HepG2 (cell line): ENCODE measurements at regions not wholly inside any gene's neighbourhood (a gene's known extent, or its start where the extent isn't known, plus 50 kb on each side); places are given as distances from the start of the nearest gene placed in this dataset.

ENCODE experiments used
- ATAC-seq: fragments of 200-7000 bp; cut with Tn5 transposase; 3 replicates; pipeline ENCODE4 v1.9.1; 2020; ENCODE audit warnings: mild to moderate bottlenecking, moderate library complexity
- BruUV-seq: library from RNA; stranded (reverse); fragments of 400-500 nt; replicated peaks from 2 replicates; lab custom pipeline; 2021; lab: Mats Ljungman, UMichigan
- CTCF ChIA-PET: fragments of 300-600 bp; formaldehyde crosslinking; extraction: SDS; loops from one replicate; lab custom pipeline; 2021; ENCODE audit warnings: low total read pairs, inconsistent platforms, low intra/inter-chr PET ratio; lab: Yijun Ruan, JAX
- POLR2A ChIA-PET: fragments of 350-600 bp; sonication (Branson Sonifier 250); formaldehyde crosslinking; loops from one replicate; lab custom pipeline; 2020; ENCODE audit warnings: antibody characterized with exemption, inconsistent platforms; lab: Yijun Ruan, JAX
- DNase-seq: peaks from one replicate; pipeline ENCODE4 v3.0.0-alpha.2; 2015; ENCODE audit warnings: low spot score
- FAIRE-seq: peaks from 3 replicates; lab custom pipeline; 2011; peaks lifted over from hg19 to GRCh38; lab: Jason Lieb, UNC
- H2AFZ ChIP-seq: one replicate; pipeline ENCODE4 v1.6.1; 2011; ENCODE audit warnings: low read length, inconsistent platforms
- H3K27ac ChIP-seq: fragments of 300-600 bp; 3 replicates; pipeline ENCODE4 v1.8.0; 2011; ENCODE audit warnings: mixed run types, mild to moderate bottlenecking, mixed read lengths, low read length, inconsistent platforms; ENCODE audit not compliant: insufficient read depth; ENCODE audit errors: extremely low read length
- H3K27me3 ChIP-seq, 2 experiments: fragments of 200-600 bp in 1 of 2; 2 replicates in 1 of 2; 3 replicates in 1 of 2; pipeline versions ENCODE4 v1.6.0 to v1.8.0; 2011; ENCODE audit warnings: low read length in 2 of 2, mild to moderate bottlenecking in 2 of 2, moderate library complexity in 2 of 2, inconsistent platforms in 1 of 2; ENCODE audit not compliant: insufficient read depth in 2 of 2, control insufficient read depth in 1 of 2
- H3K36me3 ChIP-seq, 2 experiments: fragments of 200-600 bp in 1 of 2; replicated peaks in 1 of 2; 2 replicates in 1 of 2; 3 replicates in 1 of 2; pipeline versions ENCODE4 v1.5.1 to v1.8.0; 2011; ENCODE audit warnings: low read length in 2 of 2, inconsistent platforms in 1 of 2; ENCODE audit not compliant: insufficient read depth in 2 of 2, control insufficient read depth in 1 of 2
- H3K4me1 ChIP-seq: 2 replicates; pipeline ENCODE4 v1.5.1; 2012; ENCODE audit warnings: low read length, inconsistent platforms; ENCODE audit not compliant: insufficient read depth
- H3K4me2 ChIP-seq: 2 replicates; pipeline ENCODE4 v1.6.0; 2011; ENCODE audit warnings: low read depth, low read length, inconsistent platforms
- H3K4me3 ChIP-seq, 3 experiments: fragments of 200-600 bp in 1 of 3; sonication (generic), shearing (Covaris generic) in 1 of 3; replicated peaks in 1 of 3; 2 replicates each; pipeline ENCODE4 v1.5.1; 2011 to 2016; ENCODE audit warnings: low read length in 3 of 3, inconsistent platforms in 2 of 3, low read depth in 2 of 3, mild to moderate bottlenecking in 2 of 3, control low read depth in 1 of 3, mixed read lengths in 1 of 3; ENCODE audit not compliant: insufficient read depth in 1 of 3
- H3K79me2 ChIP-seq: one replicate; pipeline ENCODE4 v1.6.1; 2011; ENCODE audit warnings: low read length, inconsistent platforms; ENCODE audit not compliant: insufficient read depth
- H3K9ac ChIP-seq: 2 replicates; pipeline ENCODE4 v1.6.0; 2011; ENCODE audit warnings: mild to moderate bottlenecking, low read depth, low read length, inconsistent platforms; ENCODE audit not compliant: insufficient read depth
- H3K9me3 ChIP-seq: 2 replicates; pipeline ENCODE4 v1.5.1; 2012; ENCODE audit warnings: mild to moderate bottlenecking, low read length
- H4K20me1 ChIP-seq: 2 replicates; pipeline ENCODE4 v1.6.0; 2011; ENCODE audit warnings: inconsistent platforms, mild to moderate bottlenecking, low read length, moderate library complexity; ENCODE audit not compliant: insufficient read depth
- CENPX ChIP-seq: sonication (generic); formaldehyde crosslinking; IDR thresholded peaks from 2 replicates; pipeline ENCODE4 v1.9.0; 2021; ENCODE audit warnings: mild to moderate bottlenecking, missing genetic modification reagents, moderate library complexity
- MTERF4 ChIP-seq: sonication (generic); formaldehyde crosslinking; IDR thresholded peaks from 2 replicates; pipeline ENCODE4 v1.8.0; 2023; ENCODE audit warnings: mild to moderate bottlenecking, missing genetic modification reagents
- NFAT5 ChIP-seq: sonication (generic); formaldehyde crosslinking; IDR thresholded peaks from 2 replicates; pipeline ENCODE4 v1.4.0; 2020; ENCODE audit warnings: missing genetic modification reagents
- POLR2G ChIP-seq: fragments of 200-400 bp; formaldehyde crosslinking; IDR thresholded peaks from 2 replicates; pipeline ENCODE4 v1.6.1; 2018; ENCODE audit warnings: mild to moderate bottlenecking, low read depth, low read length, moderate library complexity
- SNRNP70 ChIP-seq: fragments of 200-400 bp; formaldehyde crosslinking; IDR thresholded peaks from 2 replicates; pipeline ENCODE4 v1.6.1; 2017; ENCODE audit warnings: mild to moderate bottlenecking, low read depth, low read length, moderate library complexity
- SOX13 ChIP-seq, 3 experiments: fragments of 450-650 bp in 1 of 3; sonication (generic) in 1 of 3; formaldehyde crosslinking in 1 of 3; IDR thresholded peaks in 2 of 3; conservative IDR thresholded peaks in 1 of 3; 2 replicates each; pipeline versions ENCODE4 v1.5.0 to v1.6.1; 2016 to 2020; ENCODE audit warnings: antibody characterized with exemption in 1 of 3, mild to moderate bottlenecking in 1 of 3, missing compliant biosample characterization in 1 of 3, missing genetic modification reagents in 1 of 3, moderate library complexity in 1 of 3
- WGBS: methylation state at CpG from one replicate; pipeline ENCODE4 v1.1.6; 2017; ENCODE audit warnings: low lambda C conversion rate; 5-methylcytosine and 5-hydroxymethylcytosine counted together
- in situ Hi-C: cut with HindIII; loops from 2 replicates; pipeline ENCODE4 v1.10.0; 2017; ENCODE audit warnings: low pct_unique_long_range_greater_than_20kb; ENCODE audit not compliant: extremely low pct_ligation_motif_present
- intact Hi-C: fragments of 100-400 bp; cut with micrococcal nuclease; formaldehyde crosslinking; loops from one replicate; pipeline ENCODE4 v1.10.0; 2022; ENCODE audit not compliant: unreplicated experiment
- TF ChIP-seq, protein P1 (sequence below): sonication (generic); formaldehyde crosslinking; IDR thresholded peaks from 2 replicates; pipeline ENCODE4 v1.4.0; 2020; ENCODE audit warnings: missing genetic modification reagents; ENCODE audit errors: not compliant biosample characterization

GRCh38 chr15:72916378-72916777 is 132.8 kb upstream of the ADPGK start (continued):
- TF ChIP-seq SNRNP70, result no peak
- TF ChIP-seq MTERF4 (CRISPR knock-in tag), result no peak
- no peak for TF ChIP-seq CENPX (CRISPR knock-in tag)
- no peak for TF ChIP-seq SOX13 (IDR thresholded peaks at IDR 0.05)
- TF ChIP-seq SOX13 (CRISPR knock-in tag; conservative IDR thresholded peaks at IDR 0.05 in 1 of 2, IDR thresholded peaks at IDR 0.05 in 1 of 2), result no peak

DNA sequence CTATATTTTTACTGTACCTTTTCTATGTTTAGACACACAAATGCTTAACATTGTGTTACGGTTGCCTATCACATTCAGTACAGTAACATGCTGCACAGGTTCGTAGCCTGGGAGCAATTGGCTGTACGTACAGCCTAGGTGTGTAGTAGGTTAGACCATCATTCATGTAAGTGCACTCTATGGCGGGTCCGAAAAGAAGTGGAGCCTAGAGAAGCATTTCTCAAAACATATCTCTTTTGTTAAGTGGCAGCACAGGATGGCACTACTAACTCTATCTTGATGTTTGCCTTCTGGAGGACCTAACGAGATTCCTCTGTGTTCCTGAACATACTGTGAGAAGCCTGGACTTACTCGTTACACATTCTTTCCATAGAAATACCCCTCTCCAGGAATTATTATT is 132.3 kb upstream of the ADPGK start:
- Histone ChIP-seq H3K36me3 (no peaks in the 10 kb centered on the region), H3K4me1 (no peaks in the 10 kb centered on the region), H3K27me3 (no peaks in the 10 kb centered on the region), H2AFZ (no peak overlapping the region), H3K9ac (no peak overlapping the region), H4K20me1 (no peaks in the 10 kb centered on the region), H3K4me2 (no peak overlapping the region), H3K27ac (no peak overlapping the region), H3K9me3 (no peaks in the 10 kb centered on the region), H3K79me2 (no peaks in the 10 kb centered on the region), H3K4me3 (no peak overlapping the region)
- intact Hi-C loops (loop anchor here (10.0 kb wide), 1 partner anchor 61 kb away; no protein-coding TSS in a partner anchor), in situ Hi-C loops (no loop called here)
- 10% methylated on average over 7 of the region's 7 CpGs for WGBS
- POLR2A ChIA-PET, result no interaction called here
- CTCF ChIA-PET, result no interaction called here
- DNase-seq (no peak), ATAC-seq (no peak), FAIRE-seq (no peak)
- TF ChIP-seq POLR2G (no peak), NFAT5 (CRISPR knock-in tag) (no peak), MTERF4 (CRISPR knock-in tag) (no peak)
- TF ChIP-seq, protein P1, sequence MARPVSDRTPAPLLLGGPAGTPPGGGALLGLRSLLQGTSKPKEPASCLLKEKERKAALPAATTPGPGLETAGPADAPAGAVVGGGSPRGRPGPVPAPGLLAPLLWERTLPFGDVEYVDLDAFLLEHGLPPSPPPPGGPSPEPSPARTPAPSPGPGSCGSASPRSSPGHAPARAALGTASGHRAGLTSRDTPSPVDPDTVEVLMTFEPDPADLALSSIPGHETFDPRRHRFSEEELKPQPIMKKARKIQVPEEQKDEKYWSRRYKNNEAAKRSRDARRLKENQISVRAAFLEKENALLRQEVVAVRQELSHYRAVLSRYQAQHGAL (CRISPR knock-in tag), result no peak
- no TSS peak for BruUV-seq
